GM12892 (cell line): ENCODE measurements at regions not wholly inside any gene's neighbourhood (a gene's known extent, or its start where the extent isn't known, plus 50 kb on each side); places are given as distances from the start of the nearest gene placed in this dataset.

Experiments used
- POLR2A ChIP-seq: IDR thresholded peaks from 2 replicates; pipeline ENCODE4 v1.6.1; 2011; ENCODE audit warnings: low read depth, low read length, control low read depth
- POLR2AphosphoS5 ChIP-seq: IDR thresholded peaks from 2 replicates; pipeline ENCODE4 v1.6.1; 2011; ENCODE audit warnings: low read depth, low read length, control low read depth

DNA sequence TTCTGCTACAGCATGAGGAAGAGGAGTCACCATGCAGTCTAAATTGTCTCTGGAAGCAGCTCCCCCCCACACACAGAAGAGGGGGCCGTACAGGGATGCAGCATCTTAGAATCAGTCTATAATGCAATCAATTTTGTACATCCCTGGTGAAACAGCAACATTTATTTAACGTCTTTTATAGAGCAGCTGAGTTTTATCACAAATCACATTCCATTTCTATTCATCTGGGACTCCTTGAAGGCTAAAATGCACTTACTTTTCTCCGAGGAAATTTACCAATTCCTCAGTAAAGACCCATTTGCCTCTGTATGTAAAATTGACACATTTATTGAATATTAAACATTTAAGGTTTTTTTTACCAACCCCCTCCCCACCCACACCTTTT lies 193.9 kb downstream of the PHETA1 start:
- TF ChIP-seq POLR2A: no peak
- TF ChIP-seq POLR2AphosphoS5: no peak
